ENCODE measurements at regions not wholly inside any gene's neighbourhood (a gene's known extent, or its start where the extent isn't known, plus 50 kb on each side); places are given as distances from the start of the nearest gene placed in this dataset.

DNA sequence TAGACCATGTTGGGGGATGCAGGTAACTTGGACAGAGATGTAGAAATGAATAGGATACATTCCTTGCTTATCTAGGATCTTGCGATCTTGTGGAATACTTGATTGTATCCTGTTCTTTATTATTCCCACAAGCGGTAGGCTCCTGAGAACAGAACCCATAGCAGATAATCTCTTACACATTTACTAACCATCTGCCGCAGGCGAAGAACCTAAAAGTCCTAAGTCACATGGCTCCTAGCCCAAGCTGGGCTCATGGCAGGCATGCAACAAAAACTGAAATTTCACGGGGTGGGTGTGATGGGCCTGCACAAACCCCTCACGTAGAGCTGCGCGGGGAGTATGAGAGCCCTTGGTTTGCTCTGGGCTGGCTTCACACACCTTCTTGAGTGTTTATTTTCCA is 177.4 kb upstream of the NECTIN1 start:
- no peak for DNase-seq (ENCODE audit: low read depth in 2 of 2)

DNA sequence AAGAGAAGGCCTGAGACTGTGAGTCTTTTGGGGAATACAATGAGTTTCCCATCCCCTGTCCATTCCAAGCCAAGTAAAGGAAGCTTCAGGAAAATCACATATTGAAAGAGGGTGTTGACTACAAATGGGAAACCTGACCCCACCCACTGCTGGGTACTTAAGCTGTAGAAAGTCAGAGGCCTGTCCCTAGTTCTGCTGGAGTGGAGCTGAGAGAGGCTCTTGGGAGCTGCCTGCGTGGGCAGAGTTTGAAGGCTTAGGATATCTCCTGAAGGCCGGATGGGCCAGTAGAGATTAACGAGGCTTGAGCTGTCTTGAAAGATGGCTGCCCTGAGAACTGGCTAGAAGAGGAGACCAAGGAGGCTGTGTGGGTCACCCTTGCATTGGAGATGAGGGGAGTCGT is 176.2 kb upstream of the NECTIN1 start:
- no peak for DNase-seq (ENCODE audit: low read depth in 2 of 2)

DNA sequence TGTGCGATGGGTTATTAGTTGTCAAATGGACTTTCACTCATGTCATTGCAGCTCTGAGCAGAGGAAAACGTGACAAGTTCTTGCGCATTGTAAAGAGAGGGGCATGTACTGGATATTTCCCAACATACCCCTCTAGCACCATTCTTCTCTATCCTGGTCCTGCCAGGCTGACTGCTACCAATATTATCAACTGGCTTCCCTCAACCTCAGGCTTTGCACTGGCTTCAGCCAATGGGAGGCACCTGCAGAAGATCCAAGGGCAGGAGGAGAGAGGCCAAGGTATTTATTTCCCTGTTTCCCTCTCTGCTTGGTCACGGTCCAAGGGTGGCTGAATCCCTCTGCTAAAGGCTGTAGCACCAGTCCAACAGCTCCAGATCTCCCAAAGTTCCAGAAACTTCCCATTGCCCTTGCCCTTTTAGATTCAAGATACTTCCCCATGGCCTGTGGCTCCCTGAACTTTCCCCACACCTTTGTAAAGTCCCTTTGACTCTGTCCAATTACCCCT is 175.6 kb upstream of the NECTIN1 start:
- no peak for DNase-seq (ENCODE audit: low read depth in 2 of 2)

DNA sequence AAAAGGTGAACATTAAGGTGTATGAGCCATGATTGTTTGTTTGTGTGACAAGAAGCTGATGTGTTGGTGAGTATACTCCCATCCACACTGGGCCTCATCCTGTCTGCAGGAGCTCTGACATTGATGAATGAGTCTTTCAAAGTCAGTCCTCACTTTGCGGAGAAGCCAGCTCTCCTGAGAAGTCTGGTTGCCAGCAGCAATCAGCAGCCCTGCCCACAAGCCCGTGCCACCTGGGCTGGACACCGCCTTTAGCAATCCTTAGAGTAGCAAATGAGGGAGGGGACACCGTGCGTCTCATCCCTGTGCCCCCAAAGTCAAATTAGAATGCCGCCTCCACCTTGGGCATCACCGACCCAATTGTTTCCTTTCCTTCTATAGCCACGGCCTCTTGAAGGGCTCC is 174.8 kb upstream of the NECTIN1 start:
- no peak for DNase-seq (ENCODE audit: low read depth in 2 of 2)

DNA sequence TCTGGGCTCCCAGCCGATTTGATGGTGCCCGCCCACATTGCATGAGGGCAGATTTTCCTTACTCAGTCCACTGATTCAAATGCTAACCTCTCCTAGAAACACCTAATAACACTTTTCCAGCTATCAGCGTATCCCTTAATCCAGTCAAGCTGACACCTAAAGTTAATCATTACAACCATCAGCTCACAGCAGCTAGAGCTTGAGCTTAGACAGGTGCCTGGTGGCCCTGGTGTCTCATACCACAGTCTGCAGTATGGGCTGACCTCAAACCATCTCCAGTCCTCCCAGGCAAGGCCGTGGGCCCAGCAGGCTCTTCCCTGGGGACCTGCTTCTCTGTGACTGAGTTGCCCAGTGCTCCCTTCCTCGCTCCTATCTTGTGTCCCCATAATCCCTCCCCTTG is 174.4 kb upstream of the NECTIN1 start:
- no peak for DNase-seq (ENCODE audit: low read depth in 2 of 2)

DNA sequence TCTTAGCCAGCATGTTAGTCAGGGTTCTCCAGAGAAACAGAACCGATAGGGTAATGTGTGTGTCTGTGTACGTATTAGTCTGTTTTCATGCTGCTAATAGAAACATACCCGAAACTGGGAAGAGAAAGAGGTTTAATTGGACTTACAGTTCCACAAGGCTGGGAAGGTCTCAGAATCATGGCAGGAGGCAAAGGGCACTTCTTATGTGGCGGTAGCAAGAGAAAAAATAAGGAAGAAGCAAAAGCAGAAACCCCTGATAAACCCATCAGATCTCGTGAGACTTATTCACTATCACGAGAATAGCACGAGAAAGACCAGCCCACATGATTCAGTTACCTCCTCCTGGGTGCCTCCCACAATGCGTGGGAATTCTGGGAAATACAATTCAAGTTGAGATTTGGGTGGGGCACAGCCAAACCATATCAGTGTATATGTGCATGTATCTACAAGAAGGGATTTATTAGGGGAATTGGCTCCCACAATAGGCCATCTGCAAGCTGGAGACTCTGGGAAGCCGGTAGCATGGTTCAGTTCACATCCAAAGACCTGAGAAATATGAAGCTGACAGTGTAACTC is 173.7 kb upstream of the NECTIN1 start:
- no peak for DNase-seq (ENCODE audit: low read depth in 2 of 2)

DNA sequence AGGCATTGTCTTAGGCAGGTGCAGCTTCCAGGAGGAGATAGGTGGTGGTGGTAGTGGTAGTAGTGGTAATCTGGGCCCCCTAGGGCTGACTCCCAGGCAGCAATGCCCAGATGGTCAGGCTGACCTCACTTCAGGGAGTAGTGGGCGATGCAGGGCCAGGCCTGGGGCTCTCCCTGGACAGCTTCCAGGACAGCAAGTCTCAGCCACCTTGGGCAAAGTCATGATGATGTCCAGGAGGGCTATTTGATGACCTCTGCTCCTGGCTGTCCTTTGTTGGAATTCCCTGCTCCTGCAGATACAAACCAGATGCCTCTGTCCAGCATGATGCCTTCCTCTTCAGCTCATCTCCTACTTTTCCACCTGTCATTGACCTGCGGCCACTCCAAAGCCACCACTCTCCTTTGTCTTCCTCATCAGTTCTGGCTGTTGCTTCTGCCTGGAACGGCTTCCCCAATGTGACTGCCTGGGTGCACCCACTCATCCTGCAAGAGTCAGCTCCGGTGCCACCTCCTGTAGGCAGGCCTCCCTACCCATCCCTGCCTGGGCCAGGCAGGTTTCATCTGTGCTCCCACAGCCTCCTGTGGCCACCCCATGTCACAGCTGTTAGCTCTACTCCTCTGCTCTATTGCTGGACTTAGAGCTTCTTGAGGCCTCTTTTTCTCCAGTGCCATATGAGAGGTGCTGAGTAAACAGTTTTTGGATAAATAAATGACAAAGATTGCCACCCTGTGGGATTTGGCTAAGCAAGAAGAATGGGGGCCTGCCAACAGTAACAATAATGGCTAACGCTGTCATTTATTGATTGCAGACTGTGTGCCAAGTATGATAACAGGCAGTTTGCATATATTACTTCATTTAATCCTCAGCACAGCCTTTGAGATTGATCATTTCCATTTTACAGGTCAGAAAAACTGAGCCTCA is 172.9 kb upstream of the NECTIN1 start:
- DNase-seq (ENCODE audit: low read depth in 2 of 2), result no peak

DNA sequence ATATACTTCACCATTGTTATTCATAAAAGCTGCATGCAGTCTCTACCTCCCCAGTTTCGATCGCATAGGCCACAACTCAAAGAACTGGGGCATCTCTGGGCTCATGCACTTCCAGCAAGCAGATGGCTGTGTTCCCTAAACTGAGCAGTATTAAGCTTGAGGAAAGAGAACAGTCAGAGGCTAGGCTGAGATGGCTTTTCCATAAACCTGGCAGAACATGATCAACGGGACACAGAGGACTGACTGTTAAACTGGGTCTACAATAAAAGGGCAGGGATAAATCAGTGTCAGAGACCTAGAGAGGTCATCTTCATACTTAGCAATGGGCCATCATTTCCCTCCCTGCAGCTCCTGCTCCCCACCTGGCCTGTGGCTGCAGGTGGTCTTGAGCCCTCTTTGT is 171.0 kb upstream of the NECTIN1 start:
- DNase-seq (ENCODE audit: low read depth in 2 of 2), result no peak

DNA sequence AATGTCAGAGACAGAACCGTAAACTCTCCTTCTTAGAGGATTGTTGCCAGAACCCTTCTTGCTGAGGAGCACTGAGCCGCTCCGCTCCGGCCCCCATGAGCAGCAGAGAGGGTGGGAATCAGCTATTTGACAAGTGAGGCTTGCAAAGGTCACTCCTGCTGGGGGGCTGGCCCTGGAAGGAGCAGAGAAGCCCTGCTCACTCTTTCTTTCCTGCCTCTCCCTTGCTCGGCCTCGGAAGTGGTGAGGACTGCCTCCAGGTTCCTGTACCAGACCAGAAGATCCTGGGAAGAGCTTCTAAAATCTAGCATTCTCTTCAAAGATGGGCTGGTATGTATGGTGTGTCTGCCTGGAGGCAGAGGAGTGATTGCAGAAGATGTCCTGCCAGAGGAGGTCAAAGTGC is 168.6 kb upstream of the NECTIN1 start:
- no peak for DNase-seq (ENCODE audit: low read depth in 2 of 2)

DNA sequence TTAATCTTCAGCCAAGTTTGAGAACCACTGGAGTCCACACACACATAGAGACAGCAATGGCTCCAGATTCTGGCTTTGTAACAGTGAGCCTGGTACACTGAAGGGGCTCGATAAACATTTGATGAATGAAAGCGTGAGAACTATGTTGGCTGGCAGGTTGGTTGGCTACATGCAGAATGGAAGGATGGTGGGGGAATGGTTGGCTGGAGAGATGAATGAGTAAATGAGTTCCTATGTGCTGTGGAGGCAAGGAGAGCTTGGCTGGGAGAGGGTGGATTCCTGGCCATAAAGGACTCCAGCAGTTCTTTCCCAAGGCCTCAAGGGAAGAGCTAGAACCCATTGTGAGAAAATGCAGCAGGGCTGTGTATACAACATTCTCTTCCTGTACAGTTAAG is 168.0 kb upstream of the NECTIN1 start:
- DNase-seq (ENCODE audit: low read depth in 2 of 2), result no peak

DNA sequence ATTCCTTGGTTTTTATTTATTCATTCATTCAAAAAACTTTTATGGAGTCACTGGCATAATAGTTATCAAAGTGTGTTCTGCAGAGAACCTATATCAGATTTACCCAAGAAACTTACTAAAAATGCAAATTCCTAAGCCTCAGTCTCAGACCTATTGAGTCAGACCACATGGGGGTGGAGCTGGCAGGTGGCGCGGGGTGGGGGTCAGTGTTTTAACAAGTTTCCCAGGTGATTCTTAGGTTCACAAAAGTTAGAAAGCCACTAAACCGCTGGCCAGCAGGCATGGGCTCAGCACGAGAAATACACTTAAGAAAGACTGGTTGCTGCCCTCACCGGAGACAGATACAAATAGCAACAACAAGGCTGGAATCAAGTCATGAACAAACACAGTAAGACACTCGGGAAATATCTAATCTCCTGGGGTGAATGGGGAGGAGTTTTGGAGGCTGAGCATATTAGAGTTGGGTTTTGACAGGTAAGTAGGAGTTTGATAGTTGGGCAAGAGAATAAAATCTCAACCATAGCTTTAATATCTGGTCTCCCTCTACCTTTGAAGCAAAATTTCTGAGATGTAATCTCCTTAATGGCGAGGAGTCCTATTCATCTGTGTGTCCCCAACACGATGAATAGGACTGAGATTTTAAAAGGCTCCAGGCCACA is 167.5 kb upstream of the NECTIN1 start:
- DNase-seq (ENCODE audit: low read depth in 2 of 2), result no peak

DNA sequence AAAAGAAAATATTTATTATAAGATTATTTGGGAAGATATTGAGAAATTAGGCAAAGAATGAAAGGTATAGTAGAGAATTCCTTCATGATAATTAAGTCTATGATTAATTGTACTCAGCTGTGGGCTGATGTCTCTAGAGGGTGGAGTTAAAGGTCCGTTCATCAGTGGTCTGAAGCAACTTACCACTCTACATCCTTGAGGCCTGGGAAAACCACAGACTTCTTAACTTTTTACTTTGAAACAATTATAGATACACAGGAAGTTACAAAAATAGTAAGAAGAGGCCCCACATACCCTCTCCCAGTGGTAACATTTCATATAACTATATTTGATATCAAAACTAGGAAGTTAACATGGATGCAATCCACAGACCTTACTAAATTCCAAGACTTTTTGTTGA is 167.0 kb upstream of the NECTIN1 start:
- no peak for DNase-seq (ENCODE audit: low read depth in 2 of 2)

DNA sequence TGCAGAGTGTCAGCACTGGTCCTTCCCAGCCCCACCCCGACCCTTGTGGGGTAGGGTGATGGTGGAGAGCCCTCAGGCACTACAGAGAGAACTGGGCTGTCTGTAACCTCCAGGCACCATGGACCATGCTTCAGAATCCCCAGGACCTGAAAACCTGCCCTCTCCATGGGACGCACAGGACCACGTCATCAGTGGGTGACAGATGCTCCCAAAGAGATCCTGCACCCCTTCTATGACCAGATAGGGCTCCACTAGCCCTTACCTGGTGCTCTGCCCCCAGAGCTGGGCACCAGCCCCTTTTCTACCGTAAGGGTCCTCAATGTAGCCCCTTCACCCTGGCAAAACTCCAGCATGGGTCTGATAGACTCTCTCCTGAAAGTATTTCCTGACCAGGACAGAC is 165.9 kb upstream of the NECTIN1 start:
- DNase-seq (ENCODE audit: low read depth in 2 of 2), result no peak

DNA sequence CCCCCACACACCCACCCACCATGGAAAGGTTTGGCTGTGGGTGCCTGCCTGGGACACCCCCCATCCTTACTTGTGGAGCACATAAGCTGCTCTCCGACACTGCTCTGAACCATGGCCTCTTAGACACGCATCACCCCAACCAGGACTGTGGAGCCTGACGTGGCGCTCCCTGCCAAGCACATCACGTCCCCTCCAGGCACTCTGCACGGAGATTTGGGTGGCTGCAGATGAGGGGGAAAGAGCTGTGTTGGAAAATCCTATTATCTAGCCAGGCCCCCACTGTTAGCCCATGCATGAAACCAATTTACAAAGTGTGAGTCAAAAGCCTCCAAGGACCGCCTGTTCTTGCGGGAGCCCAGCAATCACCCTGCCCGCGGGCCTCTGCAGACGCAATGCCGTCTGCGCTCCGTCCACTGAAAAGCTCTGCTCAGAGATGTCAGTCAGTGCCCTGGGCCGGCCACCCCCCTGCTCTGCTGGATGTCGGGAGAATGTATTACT is 163.4 kb upstream of the NECTIN1 start:
- DNase-seq (ENCODE audit: low read depth in 2 of 2), result no peak

DNA sequence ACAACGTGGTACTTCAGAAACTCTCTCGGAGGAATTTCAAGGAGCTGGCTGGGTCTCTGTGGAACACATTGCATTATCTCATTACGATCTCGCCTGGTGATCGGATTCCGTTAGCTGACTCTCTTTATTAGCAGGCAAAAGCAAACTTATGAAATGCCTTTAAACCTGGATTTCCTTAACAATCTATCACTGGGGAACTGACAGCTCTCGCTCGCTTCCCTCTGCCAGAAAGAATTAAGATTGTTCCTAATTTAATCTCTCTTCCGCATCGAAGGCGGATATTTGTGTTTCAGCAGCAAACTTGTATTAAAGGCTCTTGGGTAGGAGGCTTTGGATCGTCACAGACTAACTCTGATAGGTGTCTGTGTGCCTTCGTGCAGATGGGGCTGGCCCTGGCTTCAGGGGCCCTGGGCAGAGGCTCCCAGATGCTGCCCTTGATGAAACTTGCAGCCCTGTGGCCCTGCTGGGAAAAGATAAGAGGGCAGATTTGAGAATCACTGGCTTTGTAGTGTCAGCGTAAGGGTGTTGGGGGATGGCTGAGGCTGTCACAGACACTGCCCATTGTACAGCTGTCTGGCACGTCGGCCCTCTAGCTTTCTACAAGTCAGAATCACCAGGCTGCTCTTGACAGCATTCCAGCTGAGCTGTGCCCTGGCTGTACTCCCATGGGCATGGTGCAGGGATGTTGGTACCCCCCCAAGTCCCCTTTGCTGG is 162.2 kb upstream of the NECTIN1 start:
- DNase-seq (ENCODE audit: low read depth in 2 of 2), result no peak

DNA sequence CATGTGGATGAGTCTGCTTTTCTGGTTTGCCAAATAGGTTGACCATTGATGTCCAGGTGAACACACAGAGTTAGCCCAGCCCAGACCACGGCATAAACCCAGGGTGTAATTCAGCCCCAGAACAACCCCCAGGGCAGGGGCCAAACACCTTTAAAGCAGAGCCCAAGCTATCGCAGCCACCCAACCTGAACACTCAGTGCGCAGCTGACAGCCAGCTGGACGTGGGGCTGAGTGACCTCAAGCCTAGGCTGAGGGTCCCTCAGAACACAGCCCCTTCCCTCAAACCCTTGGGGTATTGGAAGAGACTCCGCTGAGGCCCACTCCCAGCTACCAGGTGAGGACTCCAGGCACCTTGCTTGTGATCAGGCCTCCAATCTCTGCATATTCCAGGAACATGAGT is 161.5 kb upstream of the NECTIN1 start:
- no peak for DNase-seq (ENCODE audit: low read depth in 2 of 2)

DNA sequence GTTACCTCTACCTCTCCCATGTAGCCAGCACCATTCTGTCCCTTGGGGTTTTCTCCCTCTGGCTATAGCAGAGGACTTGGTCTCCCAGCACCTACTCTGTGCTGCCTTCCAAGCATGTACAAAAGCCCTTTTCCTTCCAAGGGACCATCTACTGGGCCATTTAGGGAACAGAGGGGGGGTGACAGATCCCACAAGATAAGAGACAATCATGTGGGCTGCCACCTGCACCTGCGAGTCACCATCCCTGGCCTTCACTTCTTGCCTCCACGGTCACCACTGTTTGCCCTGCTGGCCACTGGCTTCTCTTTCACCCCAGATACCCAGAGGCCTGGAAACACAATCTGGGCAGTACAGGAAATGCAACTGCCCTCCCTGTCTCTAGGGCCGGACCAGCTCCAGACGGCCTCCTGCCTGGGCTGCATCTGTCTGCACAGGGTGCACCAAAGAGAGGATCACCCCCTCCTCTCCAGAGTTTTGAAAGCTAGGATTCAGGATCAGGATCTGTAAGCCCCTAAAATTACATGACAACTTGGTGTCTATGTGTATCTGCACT is 160.8 kb upstream of the NECTIN1 start:
- DNase-seq (ENCODE audit: low read depth in 2 of 2), result no peak

DNA sequence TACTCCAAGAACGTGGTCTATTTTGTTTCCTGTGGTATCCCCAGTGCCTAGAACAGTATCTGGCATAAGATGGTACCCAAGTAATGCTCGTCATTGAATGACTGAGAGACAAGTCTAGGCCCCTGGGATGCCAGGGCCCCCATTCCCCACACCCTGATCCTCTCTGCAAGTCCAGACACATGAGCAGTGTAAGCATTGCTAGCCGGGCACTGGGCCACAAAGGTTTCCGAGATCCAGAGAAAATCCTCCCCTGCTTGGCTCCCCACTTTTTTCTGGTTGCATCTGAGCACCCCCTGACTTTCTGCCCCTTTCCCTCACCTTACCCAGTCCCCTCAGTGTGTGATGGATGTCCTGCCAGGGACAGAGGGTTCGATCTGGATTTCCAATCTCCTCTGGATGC is 160.1 kb upstream of the NECTIN1 start:
- no peak for DNase-seq (ENCODE audit: low read depth in 2 of 2)

DNA sequence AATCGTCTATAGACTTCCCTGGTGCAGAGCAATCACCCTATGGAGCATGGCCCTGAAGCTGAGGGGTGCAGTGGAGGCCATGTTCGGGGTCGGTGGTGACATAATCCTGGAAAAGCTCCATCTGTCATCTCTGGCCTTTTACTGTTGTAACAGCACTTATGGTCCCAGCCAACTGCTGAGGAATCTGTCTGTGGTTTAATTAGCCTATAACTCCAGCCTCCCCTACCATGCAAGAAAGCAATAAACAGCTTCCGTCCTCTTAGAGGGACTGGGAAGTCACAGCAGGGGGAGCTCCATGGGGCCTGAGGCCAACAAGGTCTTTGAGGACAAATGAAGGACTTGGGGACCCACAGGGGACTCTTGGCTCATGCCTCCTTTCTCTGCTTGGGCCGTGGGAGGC is 159.1 kb upstream of the NECTIN1 start:
- DNase-seq (ENCODE audit: low read depth in 2 of 2), result no peak

DNA sequence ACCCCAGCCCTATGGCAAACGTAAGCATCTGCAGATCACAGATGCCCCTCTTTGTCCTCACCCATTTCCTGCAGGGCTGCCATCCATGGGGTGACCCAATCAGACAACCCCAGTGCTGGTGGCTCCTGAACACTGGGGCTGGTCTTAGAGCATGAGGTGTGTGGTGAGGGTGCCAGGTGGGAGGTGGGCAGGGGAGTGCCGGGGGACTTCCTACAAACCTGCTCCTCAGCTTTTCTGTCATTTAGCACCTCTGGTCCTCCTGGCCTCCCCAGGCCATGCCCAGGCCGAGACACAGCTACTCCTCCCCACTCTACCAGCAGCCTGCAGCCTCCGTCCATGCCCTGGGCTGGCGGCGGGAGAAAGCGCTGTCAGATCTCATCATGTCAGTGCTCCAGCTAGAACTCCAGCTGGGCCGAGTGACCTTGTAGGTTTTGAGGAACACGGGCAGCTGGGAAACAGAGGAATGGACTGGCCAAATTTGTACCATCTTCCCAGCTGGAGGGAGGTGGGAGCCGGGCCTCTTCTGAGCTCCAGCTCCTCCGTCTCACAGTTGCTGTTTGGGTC is 157.7 kb upstream of the NECTIN1 start:
- no peak for DNase-seq (ENCODE audit: low read depth in 2 of 2)

DNA sequence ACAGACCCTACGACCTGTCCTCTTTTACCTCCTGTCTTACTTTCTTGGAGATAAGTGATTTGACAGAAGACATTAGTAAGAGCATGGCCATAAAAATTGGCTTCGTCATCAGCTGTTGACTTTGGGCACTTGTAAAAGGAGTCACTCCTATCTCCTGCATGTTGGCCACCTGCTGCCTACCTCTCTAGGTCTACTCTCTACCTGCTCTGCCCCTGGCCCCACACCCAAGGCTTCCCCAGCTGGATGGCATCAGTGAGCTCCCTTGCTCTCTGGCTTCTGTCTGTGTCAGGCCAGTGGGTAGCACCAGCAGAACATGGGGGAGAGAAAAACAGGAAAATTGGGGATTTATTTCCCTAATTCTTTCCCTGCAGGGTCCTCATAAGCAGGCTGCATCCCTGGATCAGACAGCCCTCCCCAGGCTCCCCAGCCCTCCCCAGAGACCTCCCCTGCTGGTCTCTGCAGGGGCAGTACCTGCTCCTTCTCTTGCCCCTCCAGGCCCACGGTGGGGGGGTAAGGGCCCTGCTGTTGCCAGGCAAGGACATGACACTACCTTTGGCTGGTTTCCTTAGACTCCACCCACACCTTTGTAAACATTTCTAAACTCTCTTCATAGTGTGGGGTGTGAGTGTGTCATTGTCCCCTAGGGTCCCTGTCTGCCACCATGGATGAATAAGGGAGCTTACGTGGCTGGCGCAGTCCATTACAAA is 157.0 kb upstream of the NECTIN1 start:
- no peak for DNase-seq (ENCODE audit: low read depth in 2 of 2)
